SK-N-MC (cell line): ENCODE measurements at regions not wholly inside any gene's neighbourhood (a gene's known extent, or its start where the extent isn't known, plus 50 kb on each side); places are given as distances from the start of the nearest gene placed in this dataset.
"Not testable (repeated sequence)": the region's sequence is repeated elsewhere in the genome, so short reads cannot be mapped to it uniquely, and the experiment has no call there.

Experiments
- DNase-seq: peaks from one replicate; pipeline ENCODE4 v3.0.0-alpha.2; 2011; ENCODE audit warnings: low read depth, low spot score
- H3K27ac ChIP-seq: fragments of 200-600 bp; sonication (generic); 2 replicates; pipeline ENCODE4 v1.5.1; 2016; ENCODE audit warnings: mixed run types
- H3K36me3 ChIP-seq: fragments of 200-600 bp; sonication (generic); 2 replicates; pipeline ENCODE4 v1.6.1; 2017; ENCODE audit warnings: antibody characterized with exemption, low read length, mixed read lengths; ENCODE audit not compliant: insufficient read depth
- H3K4me3 ChIP-seq: fragments of 200-600 bp; sonication (generic); 2 replicates; pipeline ENCODE4 v1.5.1; 2016
- H3K9ac ChIP-seq: fragments of 200-600 bp; sonication (generic); 2 replicates; pipeline ENCODE4 v1.8.0; 2017; ENCODE audit warnings: mixed run types, mixed read lengths; ENCODE audit not compliant: insufficient read length
- H3K9me3 ChIP-seq: fragments of 200-600 bp; sonication (generic); 2 replicates; pipeline ENCODE4 v1.6.1; 2017; ENCODE audit warnings: low read depth, mild to moderate bottlenecking, antibody characterized with exemption, low read length, moderate library complexity, mixed read lengths
- EZH2 ChIP-seq: fragments of 200-600 bp; sonication (generic); IDR thresholded peaks from one replicate; pipeline ENCODE4 v1.6.1; 2017; ENCODE audit warnings: antibody characterized with exemption
- FOXP2 ChIP-seq: optimal IDR thresholded peaks from 2 replicates; pipeline ENCODE3; 2011; ENCODE audit warnings: mild to moderate bottlenecking, moderate library complexity; ENCODE audit not compliant: insufficient read depth; ENCODE audit errors: extremely low read length, control extremely low read depth
- POLR2AphosphoS5 ChIP-seq: IDR thresholded peaks from 2 replicates; pipeline ENCODE4 v1.6.1; 2012; ENCODE audit warnings: mild to moderate bottlenecking, low read depth, low read length, borderline replicate concordance

GRCh38 chr5:91490316-91490715 lies 107.2 kb upstream of the ARRDC3 start:
- no peak overlapping the region for H3K27ac ChIP-seq
- H3K36me3 ChIP-seq, result no peaks in the 10 kb centered on the region
- H3K4me3 ChIP-seq, result no peak overlapping the region
- DNase-seq, result no peak
- TF ChIP-seq FOXP2 (no peak), POLR2AphosphoS5 (no peak), EZH2 (no peak)
- H3K9me3 ChIP-seq, result no peaks in the 10 kb centered on the region
- no peak overlapping the region for H3K9ac ChIP-seq

- no peaks in the 10 kb centered on the region for H3K36me3 ChIP-seq
- H3K27ac ChIP-seq, result no peak overlapping the region
- H3K9ac ChIP-seq, result no peak overlapping the region
- no peak overlapping the region for H3K4me3 ChIP-seq
- TF ChIP-seq POLR2AphosphoS5, result no peak
- TF ChIP-seq EZH2, result no peak
- H3K9me3 ChIP-seq, result no peaks in the 10 kb centered on the region
- DNase-seq, result no peak
Observed at GRCh38 chr5:91487420-91487819, 104.3 kb upstream of the ARRDC3 start.

- Histone ChIP-seq H3K36me3 (no peaks in the 10 kb centered on the region), H3K9ac (no peak overlapping the region), H3K27ac (no peak overlapping the region), H3K9me3 (no peaks in the 10 kb centered on the region), H3K4me3 (no peak overlapping the region)
- TF ChIP-seq FOXP2 (no peak), POLR2AphosphoS5 (no peak), EZH2 (no peak)
- no peak for DNase-seq
Observed at GRCh38 chr5:91486638-91487037, 103.5 kb upstream of the ARRDC3 start.

GRCh38 chr5:91484662-91485061 lies 101.5 kb upstream of the ARRDC3 start:
- H3K4me3 ChIP-seq, result no peak overlapping the region
- TF ChIP-seq FOXP2, result no peak
- TF ChIP-seq POLR2AphosphoS5, result no peak
- TF ChIP-seq EZH2, result no peak
- no peak for DNase-seq

GRCh38 chr5:91479376-91479775 lies 96.3 kb upstream of the ARRDC3 start:
- H3K4me3 ChIP-seq, H3K9me3 ChIP-seq, H3K36me3 ChIP-seq, DNase-seq, H3K9ac ChIP-seq, H3K27ac ChIP-seq: not testable (repeated sequence)

More at GRCh38 chr5:91484662-91485061, 101.5 kb upstream of the ARRDC3 start:
- Histone ChIP-seq H3K9me3 (no peaks in the 10 kb centered on the region), H3K36me3 (no peaks in the 10 kb centered on the region), H3K27ac (no peak overlapping the region), H3K9ac (no peak overlapping the region)

- no peak overlapping the region for H3K4me3 ChIP-seq
- DNase-seq, result no peak
- no peaks in the 10 kb centered on the region for H3K36me3 ChIP-seq
Observed at GRCh38 chr5:91478096-91478495, 95.0 kb upstream of the ARRDC3 start.

GRCh38 chr5:91477408-91477807 lies 94.3 kb upstream of the ARRDC3 start:
- no peak for DNase-seq
- H3K9me3 ChIP-seq, result no peaks in the 10 kb centered on the region
- no peak overlapping the region for H3K4me3 ChIP-seq
- H3K36me3 ChIP-seq, result no peaks in the 10 kb centered on the region
- no peak overlapping the region for H3K27ac ChIP-seq
- H3K9ac ChIP-seq, result no peak overlapping the region
- TF ChIP-seq FOXP2 (no peak), POLR2AphosphoS5 (no peak), EZH2 (no peak)

More at GRCh38 chr5:91478096-91478495, 95.0 kb upstream of the ARRDC3 start:
- TF ChIP-seq EZH2, result no peak
- TF ChIP-seq POLR2AphosphoS5, result no peak
- TF ChIP-seq FOXP2, result no peak
- Histone ChIP-seq H3K9me3 (no peaks in the 10 kb centered on the region), H3K9ac (no peak overlapping the region), H3K27ac (no peak overlapping the region)

GRCh38 chr5:91474201-91474600 lies 91.1 kb upstream of the ARRDC3 start:
- DNase-seq, result no peak
- Histone ChIP-seq H3K4me3 (no peak overlapping the region), H3K9ac (no peak overlapping the region), H3K27ac (no peak overlapping the region), H3K9me3 (no peaks in the 10 kb centered on the region), H3K36me3 (no peaks in the 10 kb centered on the region)
- no peak for TF ChIP-seq FOXP2
- TF ChIP-seq POLR2AphosphoS5, result no peak
- no peak for TF ChIP-seq EZH2

- TF ChIP-seq EZH2, result no peak
- TF ChIP-seq FOXP2, result no peak
- no peak for TF ChIP-seq POLR2AphosphoS5
- H3K9ac ChIP-seq, result no peak overlapping the region
- H3K9me3 ChIP-seq, result no peaks in the 10 kb centered on the region
- H3K36me3 ChIP-seq, result no peaks in the 10 kb centered on the region
- no peak for DNase-seq
- H3K4me3 ChIP-seq, result no peak overlapping the region
- no peak overlapping the region for H3K27ac ChIP-seq
Observed at GRCh38 chr5:91472631-91473030, 89.5 kb upstream of the ARRDC3 start.
